GM06990 (cell line): ENCODE measurements at regions not wholly inside any gene's neighbourhood (a gene's known extent, or its start where the extent isn't known, plus 50 kb on each side); places are given as distances from the start of the nearest gene placed in this dataset.
"Not testable (repeated sequence)": the region's sequence is repeated elsewhere in the genome, so short reads cannot be mapped to it uniquely, and the experiment has no call there.

ENCODE experiments used
- DNase-seq: peaks from one replicate; pipeline ENCODE4 v3.0.0-alpha.2; 2011; ENCODE audit not compliant: insufficient read length; ENCODE audit errors: extremely low read depth
- H3K27me3 ChIP-seq: replicated peaks from 2 replicates; pipeline ENCODE4 v1.6.0; 2011; ENCODE audit warnings: low read length; ENCODE audit not compliant: control insufficient read depth, insufficient read depth
- H3K36me3 ChIP-seq: 2 replicates; pipeline ENCODE4 v1.5.1; 2011; ENCODE audit warnings: low read length; ENCODE audit not compliant: control insufficient read depth, insufficient read depth
- H3K4me3 ChIP-seq: replicated peaks from 2 replicates; pipeline ENCODE4 v1.5.1; 2011; ENCODE audit warnings: low read depth, mild to moderate bottlenecking, control low read depth, low read length
- TF ChIP-seq, protein P1 (sequence below): IDR thresholded peaks from 2 replicates; pipeline ENCODE4 v1.5.1; 2011; ENCODE audit warnings: low read length, control low read depth, mild to moderate bottlenecking, inconsistent platforms; ENCODE audit not compliant: insufficient read depth, poor library complexity, severe bottlenecking

DNA sequence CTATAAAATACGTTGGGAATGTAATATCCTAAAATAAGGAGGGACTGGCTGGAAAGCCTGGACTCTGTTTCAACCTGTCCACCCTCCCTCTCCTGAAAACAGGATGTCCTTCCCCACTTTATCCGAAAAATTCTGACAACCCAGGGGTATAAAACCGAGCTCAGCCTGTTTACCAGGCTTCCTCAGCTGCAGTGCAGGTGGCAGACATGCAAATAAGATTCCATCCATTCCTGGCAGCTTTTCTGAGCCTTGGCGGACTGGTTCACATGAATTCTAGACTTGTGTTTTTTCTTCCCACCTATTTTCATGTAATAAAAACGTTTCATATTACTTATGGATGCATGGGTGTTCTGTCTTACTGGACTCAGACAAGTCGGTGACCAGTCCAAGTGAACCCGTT lies 479.3 kb downstream of the KCNJ18 start:
- no peak for DNase-seq
- TF ChIP-seq, protein P1, sequence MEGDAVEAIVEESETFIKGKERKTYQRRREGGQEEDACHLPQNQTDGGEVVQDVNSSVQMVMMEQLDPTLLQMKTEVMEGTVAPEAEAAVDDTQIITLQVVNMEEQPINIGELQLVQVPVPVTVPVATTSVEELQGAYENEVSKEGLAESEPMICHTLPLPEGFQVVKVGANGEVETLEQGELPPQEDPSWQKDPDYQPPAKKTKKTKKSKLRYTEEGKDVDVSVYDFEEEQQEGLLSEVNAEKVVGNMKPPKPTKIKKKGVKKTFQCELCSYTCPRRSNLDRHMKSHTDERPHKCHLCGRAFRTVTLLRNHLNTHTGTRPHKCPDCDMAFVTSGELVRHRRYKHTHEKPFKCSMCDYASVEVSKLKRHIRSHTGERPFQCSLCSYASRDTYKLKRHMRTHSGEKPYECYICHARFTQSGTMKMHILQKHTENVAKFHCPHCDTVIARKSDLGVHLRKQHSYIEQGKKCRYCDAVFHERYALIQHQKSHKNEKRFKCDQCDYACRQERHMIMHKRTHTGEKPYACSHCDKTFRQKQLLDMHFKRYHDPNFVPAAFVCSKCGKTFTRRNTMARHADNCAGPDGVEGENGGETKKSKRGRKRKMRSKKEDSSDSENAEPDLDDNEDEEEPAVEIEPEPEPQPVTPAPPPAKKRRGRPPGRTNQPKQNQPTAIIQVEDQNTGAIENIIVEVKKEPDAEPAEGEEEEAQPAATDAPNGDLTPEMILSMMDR: no peak
- Histone ChIP-seq H3K4me3 (no peak overlapping the region), H3K36me3 (no peaks in the 10 kb centered on the region), H3K27me3 (no peaks in the 10 kb centered on the region)

DNA sequence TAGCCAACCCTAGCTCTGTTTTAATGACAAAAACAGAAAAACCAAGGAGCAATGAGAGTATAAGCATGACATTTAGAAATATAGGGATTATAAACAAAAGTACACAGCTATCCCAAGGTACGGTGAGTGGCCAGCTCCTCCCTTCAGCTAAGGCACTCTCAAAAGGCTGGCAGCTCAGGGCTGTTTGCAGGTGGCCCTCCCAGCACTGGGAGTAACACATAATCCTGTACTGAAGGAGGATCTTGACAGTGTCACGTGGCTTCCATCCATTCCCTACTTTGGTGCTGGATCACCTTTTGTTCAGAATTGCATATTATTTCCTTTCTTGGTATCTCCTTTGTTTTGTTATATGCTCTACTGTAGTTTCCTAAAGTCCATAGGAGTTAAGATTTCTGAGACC lies 500.8 kb downstream of the KCNJ18 start:
- Histone ChIP-seq H3K4me3 (no peak overlapping the region), H3K27me3 (no peaks in the 10 kb centered on the region), H3K36me3 (no peaks in the 10 kb centered on the region)
- TF ChIP-seq, protein P1: no peak
- no peak for DNase-seq

DNA sequence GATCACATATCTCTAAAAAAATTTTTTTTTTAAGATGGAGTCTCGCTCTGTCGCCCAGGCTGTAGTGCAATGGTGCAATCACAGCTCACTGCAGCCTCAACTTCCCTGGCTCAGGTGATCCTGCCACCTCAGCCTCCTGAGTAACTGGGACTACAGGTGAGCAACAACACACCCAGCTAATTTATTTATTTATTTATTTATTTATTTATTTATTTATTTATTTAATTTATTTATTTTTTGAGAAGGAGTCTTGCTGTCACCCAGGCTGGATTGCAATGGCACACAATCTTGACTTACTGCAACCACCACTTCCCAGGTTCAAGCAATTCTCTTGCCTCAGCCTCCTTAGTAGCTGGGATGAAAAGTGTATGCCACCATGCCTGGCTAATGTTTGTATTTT lies 507.9 kb downstream of the KCNJ18 start:
- H3K4me3 ChIP-seq, H3K36me3 ChIP-seq, H3K27me3 ChIP-seq, DNase-seq: not testable (repeated sequence)

DNA sequence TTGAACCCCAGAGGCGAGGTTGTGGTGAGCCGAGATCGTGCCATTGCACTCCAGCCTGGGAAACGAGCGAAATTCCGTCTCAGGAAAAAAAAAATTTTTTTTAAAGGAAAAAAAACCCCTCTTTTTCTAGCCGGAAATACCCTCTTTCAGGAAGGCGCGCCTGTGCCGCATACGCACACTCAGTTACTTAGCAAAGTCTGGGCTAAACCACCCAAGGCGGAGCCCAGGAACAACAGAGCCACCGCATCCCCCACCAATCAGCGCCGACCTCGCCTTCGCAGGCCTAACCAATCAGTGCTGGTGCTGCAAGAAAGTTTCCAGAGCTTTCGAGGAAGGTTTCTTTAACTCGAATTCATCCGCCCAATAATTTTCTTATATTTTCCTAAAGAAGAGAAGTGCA lies 510.4 kb downstream of the KCNJ18 start:
- no peaks in the 10 kb centered on the region for H3K36me3 ChIP-seq
- DNase-seq: no peak
- TF ChIP-seq, protein P1: no peak
- H3K27me3 ChIP-seq: no peaks in the 10 kb centered on the region
- H3K4me3 ChIP-seq: no peak overlapping the region

DNA sequence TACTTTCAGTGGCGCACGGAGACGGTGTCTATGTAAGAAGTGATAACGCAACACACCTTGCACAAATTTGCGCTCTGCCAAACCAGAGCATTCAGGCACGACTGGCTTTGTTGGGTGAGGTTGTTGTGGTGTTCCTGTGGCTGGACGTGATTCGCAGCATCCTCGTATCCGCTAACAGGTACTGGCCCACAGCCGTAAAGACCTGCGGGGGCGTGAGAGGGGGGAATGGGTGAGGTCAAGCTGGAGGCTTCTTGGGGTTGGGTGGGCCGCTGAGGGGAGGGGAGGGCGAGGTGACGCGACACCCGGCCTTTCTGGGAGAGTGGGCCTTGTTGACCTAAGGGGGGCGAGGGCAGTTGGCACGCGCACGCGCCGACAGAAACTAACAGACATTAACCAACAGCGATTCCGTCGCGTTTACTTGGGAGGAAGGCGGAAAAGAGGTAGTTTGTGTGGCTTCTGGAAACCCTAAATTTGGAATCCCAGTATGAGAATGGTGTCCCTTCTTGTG lies 510.9 kb downstream of the KCNJ18 start:
- H3K36me3 ChIP-seq: no peaks in the 10 kb centered on the region

DNA sequence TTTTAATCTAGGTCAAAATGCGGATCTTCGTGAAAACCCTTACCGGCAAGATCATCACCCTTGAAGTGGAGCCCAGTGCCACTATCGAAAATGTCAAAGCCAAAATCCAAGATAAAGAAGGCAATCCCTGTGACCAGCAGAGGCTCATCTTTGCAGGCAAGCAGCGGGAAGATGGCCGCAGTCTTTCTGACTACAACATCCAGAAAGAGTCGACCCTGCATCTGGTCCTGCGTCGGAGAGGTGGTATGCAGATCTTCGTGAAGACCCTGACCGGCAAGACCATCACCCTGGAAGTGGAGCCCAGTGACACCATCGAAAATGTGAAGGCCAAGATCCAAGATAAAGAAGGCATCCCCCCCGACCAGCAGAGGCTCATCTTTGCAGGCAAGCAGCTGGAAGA lies 511.8 kb downstream of the KCNJ18 start:
- H3K4me3 ChIP-seq, DNase-seq, H3K36me3 ChIP-seq, H3K27me3 ChIP-seq: not testable (repeated sequence)

More for the DNA sequence above, 510.9 kb downstream of the KCNJ18 start:
- H3K27me3 ChIP-seq: no peaks in the 10 kb centered on the region
- H3K4me3 ChIP-seq: no peak overlapping the region
- TF ChIP-seq, protein P1: no peak
- DNase-seq: no peak

DNA sequence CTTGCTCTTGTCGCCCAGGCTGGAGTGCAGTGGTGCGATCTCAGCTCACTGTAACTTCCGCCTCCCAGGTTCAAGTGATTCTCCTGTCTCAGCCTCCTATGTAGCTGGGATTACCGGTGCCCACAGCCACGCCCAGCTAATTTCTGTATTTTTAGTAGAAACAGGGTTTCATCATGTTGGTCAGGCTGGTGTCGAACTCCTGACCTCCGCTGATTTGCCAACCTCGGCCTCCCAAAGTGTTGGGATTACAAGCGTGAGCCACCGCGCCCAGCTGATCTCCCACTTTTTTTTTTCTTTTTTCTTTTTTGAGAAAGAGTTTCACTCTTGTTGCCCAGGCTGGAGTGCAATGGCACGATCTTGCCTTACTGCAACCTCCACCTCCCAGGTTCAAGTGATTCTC lies 517.9 kb downstream of the KCNJ18 start:
- not testable (repeated sequence) for H3K36me3 ChIP-seq, H3K27me3 ChIP-seq, H3K4me3 ChIP-seq, DNase-seq

DNA sequence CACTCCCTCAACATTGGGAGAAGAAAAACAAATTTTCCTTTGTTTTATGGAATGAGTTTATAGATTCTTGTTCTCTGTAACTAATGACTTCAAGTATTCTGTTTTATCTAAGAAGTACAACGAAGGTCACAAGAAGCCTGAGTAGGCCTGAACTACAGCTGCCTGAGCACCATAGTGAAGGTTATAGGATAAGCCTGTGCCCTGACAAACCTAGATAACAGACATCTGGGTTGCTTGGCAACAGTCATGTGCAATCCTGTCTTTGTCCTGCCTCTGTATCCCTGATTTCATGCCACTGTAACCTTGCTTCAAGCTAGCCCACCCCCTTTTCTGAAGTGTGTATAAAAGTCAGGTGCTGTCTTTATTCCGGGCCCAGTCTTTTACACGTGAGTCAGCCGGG lies 520.8 kb downstream of the KCNJ18 start:
- H3K4me3 ChIP-seq, H3K27me3 ChIP-seq, DNase-seq, H3K36me3 ChIP-seq: not testable (repeated sequence)
